ENCODE measurements at regions not wholly inside any gene's neighbourhood (a gene's known extent, or its start where the extent isn't known, plus 50 kb on each side); places are given as distances from the start of the nearest gene placed in this dataset.

- TF ChIP-seq, protein P1, sequence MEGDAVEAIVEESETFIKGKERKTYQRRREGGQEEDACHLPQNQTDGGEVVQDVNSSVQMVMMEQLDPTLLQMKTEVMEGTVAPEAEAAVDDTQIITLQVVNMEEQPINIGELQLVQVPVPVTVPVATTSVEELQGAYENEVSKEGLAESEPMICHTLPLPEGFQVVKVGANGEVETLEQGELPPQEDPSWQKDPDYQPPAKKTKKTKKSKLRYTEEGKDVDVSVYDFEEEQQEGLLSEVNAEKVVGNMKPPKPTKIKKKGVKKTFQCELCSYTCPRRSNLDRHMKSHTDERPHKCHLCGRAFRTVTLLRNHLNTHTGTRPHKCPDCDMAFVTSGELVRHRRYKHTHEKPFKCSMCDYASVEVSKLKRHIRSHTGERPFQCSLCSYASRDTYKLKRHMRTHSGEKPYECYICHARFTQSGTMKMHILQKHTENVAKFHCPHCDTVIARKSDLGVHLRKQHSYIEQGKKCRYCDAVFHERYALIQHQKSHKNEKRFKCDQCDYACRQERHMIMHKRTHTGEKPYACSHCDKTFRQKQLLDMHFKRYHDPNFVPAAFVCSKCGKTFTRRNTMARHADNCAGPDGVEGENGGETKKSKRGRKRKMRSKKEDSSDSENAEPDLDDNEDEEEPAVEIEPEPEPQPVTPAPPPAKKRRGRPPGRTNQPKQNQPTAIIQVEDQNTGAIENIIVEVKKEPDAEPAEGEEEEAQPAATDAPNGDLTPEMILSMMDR (IDR thresholded peaks at IDR 0.05): no peak
- TF ChIP-seq POLR2A (IDR thresholded peaks at IDR 0.05) (no peak), POLR2AphosphoS5 (IDR thresholded peaks at IDR 0.05; ENCODE audit: insufficient read depth in 1 of 2, low read depth in 1 of 2) (no peak)
Observed at GRCh38 chr21:41611441-41611840, 103.5 kb upstream of the TMPRSS2 start.

All from vagina (tissue), 2 donors.